H1 (cell line): ENCODE measurements at regions not wholly inside any gene's neighbourhood (a gene's known extent, or its start where the extent isn't known, plus 50 kb on each side); places are given as distances from the start of the nearest gene placed in this dataset.

Source experiments
- CHD1 ChIP-seq: IDR thresholded peaks from 2 replicates; pipeline ENCODE4 v1.6.1; 2012; ENCODE audit warnings: low read depth, low read length, improper control_type of control experiment
- EP300 ChIP-seq, 2 experiments: IDR thresholded peaks; 1 replicate in 1 of 2; 2 replicates in 1 of 2; pipeline ENCODE4 v1.6.1; 2011 to 2012; ENCODE audit warnings: low read depth in 2 of 2, low read length in 2 of 2, mild to moderate bottlenecking in 2 of 2, borderline replicate concordance in 1 of 2, inconsistent platforms in 1 of 2, moderate library complexity in 1 of 2
- POLR2AphosphoS5 ChIP-seq: IDR thresholded peaks from 2 replicates; pipeline ENCODE4 v1.6.1; 2011; ENCODE audit warnings: low read depth, low read length
- RNF2 ChIP-seq: fragments of 200-900, 300-1000 bp; sonication (generic); IDR thresholded peaks from 2 replicates; pipeline ENCODE4 v1.7.1; 2016; ENCODE audit warnings: borderline replicate concordance, low read depth, mild to moderate bottlenecking, antibody characterized with exemption, low read length; ENCODE audit not compliant: poor library complexity, severe bottlenecking; ENCODE audit errors: missing control alignments
- TF ChIP-seq, protein P1 (sequence below): fragments of 300-600 bp; sonication (generic); IDR thresholded peaks from 2 replicates; pipeline ENCODE4 v1.7.1; 2012; ENCODE audit warnings: low read length, moderate library complexity, mild to moderate bottlenecking, inconsistent platforms; ENCODE audit not compliant: insufficient replicate concordance

GRCh38 chr4:45803994-45804393 is 319.9 kb downstream of the GABRG1 start (continued):
- TF ChIP-seq, protein P1, sequence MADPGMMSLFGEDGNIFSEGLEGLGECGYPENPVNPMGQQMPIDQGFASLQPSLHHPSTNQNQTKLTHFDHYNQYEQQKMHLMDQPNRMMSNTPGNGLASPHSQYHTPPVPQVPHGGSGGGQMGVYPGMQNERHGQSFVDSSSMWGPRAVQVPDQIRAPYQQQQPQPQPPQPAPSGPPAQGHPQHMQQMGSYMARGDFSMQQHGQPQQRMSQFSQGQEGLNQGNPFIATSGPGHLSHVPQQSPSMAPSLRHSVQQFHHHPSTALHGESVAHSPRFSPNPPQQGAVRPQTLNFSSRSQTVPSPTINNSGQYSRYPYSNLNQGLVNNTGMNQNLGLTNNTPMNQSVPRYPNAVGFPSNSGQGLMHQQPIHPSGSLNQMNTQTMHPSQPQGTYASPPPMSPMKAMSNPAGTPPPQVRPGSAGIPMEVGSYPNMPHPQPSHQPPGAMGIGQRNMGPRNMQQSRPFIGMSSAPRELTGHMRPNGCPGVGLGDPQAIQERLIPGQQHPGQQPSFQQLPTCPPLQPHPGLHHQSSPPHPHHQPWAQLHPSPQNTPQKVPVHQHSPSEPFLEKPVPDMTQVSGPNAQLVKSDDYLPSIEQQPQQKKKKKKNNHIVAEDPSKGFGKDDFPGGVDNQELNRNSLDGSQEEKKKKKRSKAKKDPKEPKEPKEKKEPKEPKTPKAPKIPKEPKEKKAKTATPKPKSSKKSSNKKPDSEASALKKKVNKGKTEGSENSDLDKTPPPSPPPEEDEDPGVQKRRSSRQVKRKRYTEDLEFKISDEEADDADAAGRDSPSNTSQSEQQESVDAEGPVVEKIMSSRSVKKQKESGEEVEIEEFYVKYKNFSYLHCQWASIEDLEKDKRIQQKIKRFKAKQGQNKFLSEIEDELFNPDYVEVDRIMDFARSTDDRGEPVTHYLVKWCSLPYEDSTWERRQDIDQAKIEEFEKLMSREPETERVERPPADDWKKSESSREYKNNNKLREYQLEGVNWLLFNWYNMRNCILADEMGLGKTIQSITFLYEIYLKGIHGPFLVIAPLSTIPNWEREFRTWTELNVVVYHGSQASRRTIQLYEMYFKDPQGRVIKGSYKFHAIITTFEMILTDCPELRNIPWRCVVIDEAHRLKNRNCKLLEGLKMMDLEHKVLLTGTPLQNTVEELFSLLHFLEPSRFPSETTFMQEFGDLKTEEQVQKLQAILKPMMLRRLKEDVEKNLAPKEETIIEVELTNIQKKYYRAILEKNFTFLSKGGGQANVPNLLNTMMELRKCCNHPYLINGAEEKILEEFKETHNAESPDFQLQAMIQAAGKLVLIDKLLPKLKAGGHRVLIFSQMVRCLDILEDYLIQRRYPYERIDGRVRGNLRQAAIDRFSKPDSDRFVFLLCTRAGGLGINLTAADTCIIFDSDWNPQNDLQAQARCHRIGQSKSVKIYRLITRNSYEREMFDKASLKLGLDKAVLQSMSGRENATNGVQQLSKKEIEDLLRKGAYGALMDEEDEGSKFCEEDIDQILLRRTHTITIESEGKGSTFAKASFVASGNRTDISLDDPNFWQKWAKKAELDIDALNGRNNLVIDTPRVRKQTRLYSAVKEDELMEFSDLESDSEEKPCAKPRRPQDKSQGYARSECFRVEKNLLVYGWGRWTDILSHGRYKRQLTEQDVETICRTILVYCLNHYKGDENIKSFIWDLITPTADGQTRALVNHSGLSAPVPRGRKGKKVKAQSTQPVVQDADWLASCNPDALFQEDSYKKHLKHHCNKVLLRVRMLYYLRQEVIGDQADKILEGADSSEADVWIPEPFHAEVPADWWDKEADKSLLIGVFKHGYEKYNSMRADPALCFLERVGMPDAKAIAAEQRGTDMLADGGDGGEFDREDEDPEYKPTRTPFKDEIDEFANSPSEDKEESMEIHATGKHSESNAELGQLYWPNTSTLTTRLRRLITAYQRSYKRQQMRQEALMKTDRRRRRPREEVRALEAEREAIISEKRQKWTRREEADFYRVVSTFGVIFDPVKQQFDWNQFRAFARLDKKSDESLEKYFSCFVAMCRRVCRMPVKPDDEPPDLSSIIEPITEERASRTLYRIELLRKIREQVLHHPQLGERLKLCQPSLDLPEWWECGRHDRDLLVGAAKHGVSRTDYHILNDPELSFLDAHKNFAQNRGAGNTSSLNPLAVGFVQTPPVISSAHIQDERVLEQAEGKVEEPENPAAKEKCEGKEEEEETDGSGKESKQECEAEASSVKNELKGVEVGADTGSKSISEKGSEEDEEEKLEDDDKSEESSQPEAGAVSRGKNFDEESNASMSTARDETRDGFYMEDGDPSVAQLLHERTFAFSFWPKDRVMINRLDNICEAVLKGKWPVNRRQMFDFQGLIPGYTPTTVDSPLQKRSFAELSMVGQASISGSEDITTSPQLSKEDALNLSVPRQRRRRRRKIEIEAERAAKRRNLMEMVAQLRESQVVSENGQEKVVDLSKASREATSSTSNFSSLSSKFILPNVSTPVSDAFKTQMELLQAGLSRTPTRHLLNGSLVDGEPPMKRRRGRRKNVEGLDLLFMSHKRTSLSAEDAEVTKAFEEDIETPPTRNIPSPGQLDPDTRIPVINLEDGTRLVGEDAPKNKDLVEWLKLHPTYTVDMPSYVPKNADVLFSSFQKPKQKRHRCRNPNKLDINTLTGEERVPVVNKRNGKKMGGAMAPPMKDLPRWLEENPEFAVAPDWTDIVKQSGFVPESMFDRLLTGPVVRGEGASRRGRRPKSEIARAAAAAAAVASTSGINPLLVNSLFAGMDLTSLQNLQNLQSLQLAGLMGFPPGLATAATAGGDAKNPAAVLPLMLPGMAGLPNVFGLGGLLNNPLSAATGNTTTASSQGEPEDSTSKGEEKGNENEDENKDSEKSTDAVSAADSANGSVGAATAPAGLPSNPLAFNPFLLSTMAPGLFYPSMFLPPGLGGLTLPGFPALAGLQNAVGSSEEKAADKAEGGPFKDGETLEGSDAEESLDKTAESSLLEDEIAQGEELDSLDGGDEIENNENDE: no peak
- TF ChIP-seq RNF2 (no peak), POLR2AphosphoS5 (no peak), EP300 (IDR thresholded peaks at IDR 0.05; ENCODE audit: borderline replicate concordance in 1 of 2, low read depth in 2 of 2, low read length in 2 of 2) (no peak), CHD1 (no peak)
